K562 (cell line): ENCODE measurements at regions not wholly inside any gene's neighbourhood (a gene's known extent, or its start where the extent isn't known, plus 50 kb on each side); places are given as distances from the start of the nearest gene placed in this dataset.
A peak's percentile ranks its signal among the peaks of the same experiment; 100 is the strongest.

Experiments used
- ATAC-seq: fragments of 200-7000 bp; cut with Tn5 transposase; 3 replicates; pipeline ENCODE4 v1.9.1; 2020; ENCODE audit warnings: moderate library complexity
- BruUV-seq: library from RNA; stranded (reverse); fragments of 400-500 nt; replicated peaks from 2 replicates; lab custom pipeline; 2021; lab: Mats Ljungman, UMichigan
- CTCF ChIA-PET: fragments of 300-600 bp; formaldehyde crosslinking; extraction: SDS; loops from one replicate; lab custom pipeline; 2021; ENCODE audit warnings: low intra/inter-chr PET ratio; lab: Yijun Ruan, JAX
- POLR2A ChIA-PET: fragments of 300-600, 350-650 bp; sonication (Branson Sonifier 250); formaldehyde crosslinking; extraction: SDS; loops from one replicate; lab custom pipeline; 2021; ENCODE audit warnings: antibody characterized with exemption, inconsistent platforms; lab: Yijun Ruan, JAX
- DNase-seq, 4 experiments: peaks; one replicate each; pipeline versions ENCODE4 v3.0.0 to v3.0.0-alpha.2; 2011 to 2018; ENCODE audit warnings: low spot score in 3 of 4, mixed read lengths in 3 of 4; ENCODE audit errors: extremely low read depth in 1 of 4
- FAIRE-seq: peaks from 2 replicates; lab custom pipeline; 2011; peaks lifted over from hg19 to GRCh38; lab: Jason Lieb, UNC
- H2AFZ ChIP-seq: 2 replicates; pipeline ENCODE4 v1.6.0; 2011; ENCODE audit warnings: low read depth, low read length, control low read depth, inconsistent platforms
- H3K27ac ChIP-seq: fragments of 200-600 bp; 3 replicates; pipeline ENCODE4 v1.8.0; 2011; ENCODE audit warnings: low read depth, mild to moderate bottlenecking, control low read depth, inconsistent platforms, low read length, moderate library complexity, mixed read lengths; ENCODE audit errors: extremely low read depth
- H3K27me3 ChIP-seq, 2 experiments: fragments of 300-600 bp in 1 of 2; 2 replicates in 1 of 2; 3 replicates in 1 of 2; pipeline versions ENCODE4 v1.6.0 to v1.8.0; 2011; ENCODE audit warnings: inconsistent platforms in 2 of 2, low read length in 2 of 2, mild to moderate bottlenecking in 1 of 2, mixed read lengths in 1 of 2, moderate library complexity in 1 of 2; ENCODE audit not compliant: control insufficient read depth in 2 of 2, insufficient read depth in 2 of 2
- H3K36me3 ChIP-seq: fragments of 300-600 bp; 3 replicates; pipeline ENCODE4 v1.8.0; 2011; ENCODE audit warnings: mild to moderate bottlenecking, low read length, inconsistent platforms; ENCODE audit not compliant: control insufficient read depth, insufficient read depth
- H3K4me1 ChIP-seq, 2 experiments: fragments of 200-600 bp in 1 of 2; replicated peaks in 1 of 2; 2 replicates in 1 of 2; 3 replicates in 1 of 2; pipeline versions ENCODE4 v1.5.1 to v1.8.0; 2011; ENCODE audit warnings: inconsistent platforms in 2 of 2, low read length in 2 of 2, mild to moderate bottlenecking in 1 of 2, mixed read lengths in 1 of 2, moderate library complexity in 1 of 2; ENCODE audit not compliant: control insufficient read depth in 2 of 2, insufficient read depth in 2 of 2
- H3K4me2 ChIP-seq: 2 replicates; pipeline ENCODE4 v1.6.1; 2011; ENCODE audit warnings: low read length, control low read depth, inconsistent platforms, mixed read lengths; ENCODE audit not compliant: insufficient read depth
- H3K4me3 ChIP-seq: fragments of 200-600 bp; sonication (generic), shearing (Covaris generic); 2 replicates; pipeline ENCODE4 v1.5.1; 2016; ENCODE audit warnings: control low read depth, inconsistent platforms
- H3K79me2 ChIP-seq: fragments of 200-600 bp; 3 replicates; pipeline ENCODE4 v1.8.0; 2011; ENCODE audit warnings: low read length, inconsistent platforms; ENCODE audit not compliant: control insufficient read depth, insufficient read depth
- H3K9ac ChIP-seq, 2 experiments: 2 replicates each; pipeline versions ENCODE4 v1.6.0 to v1.6.1; 2011; ENCODE audit warnings: low read depth in 2 of 2, low read length in 2 of 2, control low read depth in 1 of 2, inconsistent platforms in 1 of 2, mild to moderate bottlenecking in 1 of 2, mixed read lengths in 1 of 2; ENCODE audit not compliant: insufficient read depth in 1 of 2
- H3K9me1 ChIP-seq: one replicate; pipeline ENCODE4 v1.6.0; 2011; ENCODE audit warnings: inconsistent platforms, mild to moderate bottlenecking, low read length, moderate library complexity; ENCODE audit not compliant: control insufficient read depth, insufficient read depth
- H3K9me3 ChIP-seq: replicated peaks from 2 replicates; pipeline ENCODE4 v1.5.1; 2011; ENCODE audit warnings: low read depth, low read length, inconsistent platforms; ENCODE audit not compliant: control insufficient read depth, insufficient read depth
- H4K20me1 ChIP-seq: replicated peaks from 2 replicates; pipeline ENCODE4 v1.6.1; 2011; ENCODE audit warnings: low read length, inconsistent platforms, mixed read lengths; ENCODE audit not compliant: control insufficient read depth, insufficient read depth
- CBX2 ChIP-seq: fragments of 200-600 bp; sonication (generic); IDR thresholded peaks from one replicate; pipeline ENCODE4 v1.6.1; 2012; ENCODE audit warnings: mild to moderate bottlenecking, low read length, inconsistent platforms; ENCODE audit not compliant: insufficient read depth, poor library complexity, severe bottlenecking
- CEBPB ChIP-seq: fragments of 450-650 bp; IDR thresholded peaks from 2 replicates; pipeline ENCODE4 v1.6.1; 2016; ENCODE audit warnings: missing genetic modification characterization, missing compliant biosample characterization
- CEBPG ChIP-seq, 3 experiments: fragments of 200-800 bp in 1 of 3; sonication (Bioruptor generic) in 1 of 3; sonication (generic) in 1 of 3; formaldehyde crosslinking in 1 of 3; IDR thresholded peaks in 2 of 3; conservative IDR thresholded peaks in 1 of 3; 2 replicates each; pipeline versions ENCODE4 v1.6.1 to v1.8.0; 2016 to 2022; ENCODE audit warnings: missing compliant biosample characterization in 2 of 3, missing genetic modification characterization in 2 of 3, mild to moderate bottlenecking in 1 of 3, missing genetic modification reagents in 1 of 3
- HMBOX1 ChIP-seq: sonication (generic); IDR thresholded peaks from 2 replicates; pipeline ENCODE4 v1.6.1; 2016
- NR3C1 ChIP-seq: sonication (generic); formaldehyde crosslinking; IDR thresholded peaks from 2 replicates; pipeline ENCODE4 v1.8.1; 2022; ENCODE audit warnings: missing genetic modification reagents
- PHF21A ChIP-seq: fragments of 450-650 bp; IDR thresholded peaks from 2 replicates; pipeline ENCODE4 v1.6.1; 2017; ENCODE audit warnings: low read depth, borderline replicate concordance
- SAFB2 ChIP-seq: fragments of 200-400 bp; formaldehyde crosslinking; IDR thresholded peaks from 2 replicates; pipeline ENCODE4 v1.6.1; 2018; ENCODE audit warnings: borderline replicate concordance, low read length, low read depth, moderate library complexity; ENCODE audit not compliant: severe bottlenecking
- SNIP1 ChIP-seq: fragments of 450-650 bp; IDR thresholded peaks from 2 replicates; pipeline ENCODE4 v1.7.1; 2017; ENCODE audit warnings: low read depth, mild to moderate bottlenecking
- SRF ChIP-seq, 2 experiments: fragments of 250-450, 450-650 bp in 1 of 2; sonication (Bioruptor Pico) in 1 of 2; sonication (generic) in 1 of 2; formaldehyde crosslinking; IDR thresholded peaks; 2 replicates each; pipeline versions ENCODE4 v1.5.0 to v1.5.1; 2020 to 2022; ENCODE audit warnings: mild to moderate bottlenecking in 1 of 2, missing genetic modification reagents in 1 of 2
- U2AF2 ChIP-seq: fragments of 200-400 bp; formaldehyde crosslinking; optimal IDR thresholded peaks from 2 replicates; pipeline ENCODE3; 2017; ENCODE audit warnings: low read depth, mild to moderate bottlenecking, low read length
- ZBTB5 ChIP-seq: fragments of 450-650 bp; IDR thresholded peaks from 2 replicates; pipeline ENCODE4 v1.6.1; 2017; ENCODE audit warnings: antibody characterized with exemption
- ZNF384 ChIP-seq: IDR thresholded peaks from 2 replicates; pipeline ENCODE4 v1.6.1; 2012; ENCODE audit warnings: low read depth, low read length, improper control_type of control experiment
- ZNF77 ChIP-seq: fragments of 250-450 bp; sonication (Bioruptor Pico); IDR thresholded peaks from 2 replicates; pipeline ENCODE4 v1.5.0; 2020
- WGBS: fragments of 100-300 bp; shearing (Covaris generic); methylation state at CpG from one replicate; pipeline ENCODE4 v1.1.6; 2016; ENCODE audit warnings: low coverage, mixed read lengths; ENCODE audit not compliant: insufficient coverage; ENCODE audit errors: missing lambda C conversion rate; 5-methylcytosine and 5-hydroxymethylcytosine counted together
- in situ Hi-C: fragments of 300-500 bp; cut with MboI; formaldehyde crosslinking; loops from 4 replicates; pipeline ENCODE4 v1.15.0; 2018; ENCODE audit warnings: inconsistent platforms, mixed read lengths
- intact Hi-C: fragments of 100-400 bp; cut with micrococcal nuclease; formaldehyde crosslinking; loops from 2 replicates; pipeline ENCODE4 v1.14.2; 2022
- TF ChIP-seq, protein P1 (sequence below): fragments of 250-450 bp; sonication (Bioruptor Pico); IDR thresholded peaks from 2 replicates; pipeline ENCODE4 v1.8.0; 2021; ENCODE audit warnings: moderate library complexity, mild to moderate bottlenecking, inconsistent platforms
- TF ChIP-seq, protein P2 (sequence below): fragments of 450-650 bp; IDR thresholded peaks from 2 replicates; pipeline ENCODE4 v1.6.1; 2018; ENCODE audit warnings: mild to moderate bottlenecking, low read depth; ENCODE audit not compliant: partially characterized antibody

DNA sequence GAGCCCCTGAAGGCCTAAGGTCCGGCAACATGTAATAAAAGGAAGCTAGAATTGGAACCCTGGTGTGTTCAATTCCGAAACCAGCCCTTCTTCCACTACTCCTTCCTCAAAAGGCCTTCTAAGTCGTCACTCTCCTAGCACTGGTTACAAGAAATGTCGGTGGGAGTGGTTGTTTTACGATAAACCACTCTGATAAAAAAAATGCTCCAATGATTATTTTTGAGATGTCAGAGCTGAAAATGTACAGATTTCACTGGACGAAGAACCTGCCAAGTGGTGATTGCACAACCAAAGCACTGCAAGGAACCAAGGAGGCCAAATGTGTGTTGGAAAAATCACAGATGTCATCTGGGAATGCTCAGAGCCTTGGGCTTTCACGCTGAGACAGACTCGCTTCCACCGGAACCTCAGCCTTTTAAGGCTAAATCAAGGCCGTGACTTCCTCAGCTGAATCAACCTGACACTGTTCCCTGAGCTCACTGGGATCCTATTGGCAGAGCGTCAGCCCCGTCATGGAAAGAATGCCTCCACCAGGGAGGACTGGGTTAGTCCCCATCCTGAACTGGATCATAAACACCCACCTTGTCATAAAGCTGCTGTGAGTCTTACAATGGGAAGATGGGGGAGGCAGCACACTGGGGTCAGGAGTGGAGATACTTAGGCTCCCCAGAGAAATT lies 108.1 kb upstream of the THBS1 start:
- Histone ChIP-seq H3K27ac (no peak overlapping the region), H4K20me1 (no peaks in the 10 kb centered on the region), H2AFZ (peak overlapping the region; percentile 38; the same call in 1 of the 2 replicates), H3K9me1 (no peaks in the 10 kb centered on the region), H3K4me2 (no peak overlapping the region), H3K36me3 (no peaks in the 10 kb centered on the region), H3K27me3 (no peaks in the 10 kb centered on the region), H3K4me3 (no peak overlapping the region), H3K9ac (no peak overlapping the region), H3K79me2 (no peaks in the 10 kb centered on the region), H3K4me1 (peaks cover 0 to 3% of the 10 kb centered on the region in 2 experiments; a peak in 3 of 5 replicates), H3K9me3 (no peaks in the 10 kb centered on the region)
- POLR2A ChIA-PET, result interaction anchor here (0.5 to 0.6 kb wide), 2 partner anchors 24 to 58 kb away, joined by 3 read pairs; no protein-coding TSS in a partner anchor
- in situ Hi-C loops (no loop called here), intact Hi-C loops (no loop called here)
- CTCF ChIA-PET, result no interaction called here
- BruUV-seq, result no TSS peak
- DNase-seq, result no peak
- WGBS, result 26% methylated on average over 12 of the region's 12 CpGs
- FAIRE-seq, result no peak
- ATAC-seq, result no peak
- TF ChIP-seq U2AF2 (no peak), CEBPB (tag) (peak; percentile 26; the same call in 1 of the 2 replicates), ZNF77 (no peak), PHF21A (no peak), CEBPG (CRISPR knock-in tag; IDR thresholded peaks at IDR 0.05) (no peak), CEBPG (tag; conservative IDR thresholded peaks at IDR 0.05 in 1 of 2, IDR thresholded peaks at IDR 0.05 in 1 of 2) (0 out of 4 replicates have a peak, but pooled peaks of 1 of the 2 experiments have one; percentile 42), SRF (CRISPR knock-in tag; IDR thresholded peaks at IDR 0.05) (peak in 1 of 2 experiments; percentile 54; a peak in 1 of 4 replicates), SNIP1 (no peak), CBX2 (no peak), ZBTB5 (no peak), ZNF384 (no peak), HMBOX1 (peak; percentile 40; the same call in 1 of the 2 replicates), NR3C1 (no peak), SAFB2 (no peak)
- TF ChIP-seq, protein P1, sequence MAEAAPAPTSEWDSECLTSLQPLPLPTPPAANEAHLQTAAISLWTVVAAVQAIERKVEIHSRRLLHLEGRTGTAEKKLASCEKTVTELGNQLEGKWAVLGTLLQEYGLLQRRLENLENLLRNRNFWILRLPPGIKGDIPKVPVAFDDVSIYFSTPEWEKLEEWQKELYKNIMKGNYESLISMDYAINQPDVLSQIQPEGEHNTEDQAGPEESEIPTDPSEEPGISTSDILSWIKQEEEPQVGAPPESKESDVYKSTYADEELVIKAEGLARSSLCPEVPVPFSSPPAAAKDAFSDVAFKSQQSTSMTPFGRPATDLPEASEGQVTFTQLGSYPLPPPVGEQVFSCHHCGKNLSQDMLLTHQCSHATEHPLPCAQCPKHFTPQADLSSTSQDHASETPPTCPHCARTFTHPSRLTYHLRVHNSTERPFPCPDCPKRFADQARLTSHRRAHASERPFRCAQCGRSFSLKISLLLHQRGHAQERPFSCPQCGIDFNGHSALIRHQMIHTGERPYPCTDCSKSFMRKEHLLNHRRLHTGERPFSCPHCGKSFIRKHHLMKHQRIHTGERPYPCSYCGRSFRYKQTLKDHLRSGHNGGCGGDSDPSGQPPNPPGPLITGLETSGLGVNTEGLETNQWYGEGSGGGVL (CRISPR knock-in tag), result no peak
- TF ChIP-seq, protein P2, sequence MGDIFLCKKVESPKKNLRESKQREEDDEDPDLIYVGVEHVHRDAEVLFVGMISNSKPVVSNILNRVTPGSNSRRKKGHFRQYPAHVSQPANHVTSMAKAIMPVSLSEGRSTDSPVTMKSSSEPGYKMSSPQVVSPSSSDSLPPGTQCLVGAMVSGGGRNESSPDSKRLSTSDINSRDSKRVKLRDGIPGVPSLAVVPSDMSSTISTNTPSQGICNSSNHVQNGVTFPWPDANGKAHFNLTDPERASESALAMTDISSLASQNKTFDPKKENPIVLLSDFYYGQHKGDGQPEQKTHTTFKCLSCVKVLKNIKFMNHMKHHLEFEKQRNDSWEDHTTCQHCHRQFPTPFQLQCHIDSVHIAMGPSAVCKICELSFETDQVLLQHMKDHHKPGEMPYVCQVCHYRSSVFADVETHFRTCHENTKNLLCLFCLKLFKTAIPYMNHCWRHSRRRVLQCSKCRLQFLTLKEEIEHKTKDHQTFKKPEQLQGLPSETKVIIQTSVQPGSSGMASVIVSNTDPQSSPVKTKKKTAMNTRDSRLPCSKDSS, result no peak
